ENCODE measurements at regions not wholly inside any gene's neighbourhood (a gene's known extent, or its start where the extent isn't known, plus 50 kb on each side); places are given as distances from the start of the nearest gene placed in this dataset.

DNA sequence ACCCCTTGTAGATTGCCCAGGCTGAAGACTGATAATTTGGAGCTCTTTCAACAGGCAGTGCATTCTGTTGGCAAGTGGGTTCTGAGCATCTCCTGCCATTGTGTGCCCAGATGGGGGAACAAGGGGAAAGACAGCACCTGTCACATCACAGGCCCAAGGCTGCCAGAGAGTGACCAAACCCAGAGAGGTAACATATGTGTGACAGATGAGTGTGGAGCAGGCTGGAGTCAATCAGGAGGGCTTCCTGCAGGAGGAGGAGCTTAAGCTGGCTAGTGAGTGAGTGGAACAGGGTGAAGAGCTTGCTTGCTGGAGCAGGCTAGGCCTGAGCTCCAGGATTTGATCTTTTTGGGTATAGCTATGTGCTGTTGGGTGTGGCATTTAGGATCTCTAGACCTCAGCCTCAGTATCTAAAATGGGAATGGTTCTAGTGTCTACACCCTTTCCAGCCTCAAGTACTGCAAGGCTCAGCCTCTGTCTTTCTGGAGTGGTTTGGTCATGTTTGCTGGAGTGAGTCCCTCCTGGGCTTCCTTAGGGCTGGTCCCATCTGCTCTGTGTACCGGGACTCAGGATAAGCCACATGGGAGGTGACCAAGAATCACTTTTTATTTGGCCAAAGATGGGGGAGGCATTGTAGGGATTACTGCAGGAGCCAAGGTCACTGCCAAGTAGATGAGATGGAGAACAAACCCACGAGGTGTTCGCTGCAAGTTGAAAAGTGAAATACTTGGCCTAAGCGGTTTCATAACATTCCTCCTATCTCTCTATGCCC is 152.4 kb upstream of the TSHZ3 start:
- Mint-ChIP-seq H3K36me3 (ENCODE audit: low read depth) (no peaks in the 10 kb centered on the region), H3K4me1 (ENCODE audit: low read depth) (no peaks in the 10 kb centered on the region), H3K4me3 (ENCODE audit: unreplicated experiment) (no peak overlapping the region), H3K27ac (ENCODE audit: unreplicated experiment) (no peak overlapping the region), H3K9me3 (ENCODE audit: low read depth) (peaks cover 7% of the 10 kb centered on the region), H3K27me3 (ENCODE audit: low read depth) (no peaks in the 10 kb centered on the region)
- DNase-seq (ENCODE audit: low spot score), result no peak
- TF ChIP-seq, protein P1, sequence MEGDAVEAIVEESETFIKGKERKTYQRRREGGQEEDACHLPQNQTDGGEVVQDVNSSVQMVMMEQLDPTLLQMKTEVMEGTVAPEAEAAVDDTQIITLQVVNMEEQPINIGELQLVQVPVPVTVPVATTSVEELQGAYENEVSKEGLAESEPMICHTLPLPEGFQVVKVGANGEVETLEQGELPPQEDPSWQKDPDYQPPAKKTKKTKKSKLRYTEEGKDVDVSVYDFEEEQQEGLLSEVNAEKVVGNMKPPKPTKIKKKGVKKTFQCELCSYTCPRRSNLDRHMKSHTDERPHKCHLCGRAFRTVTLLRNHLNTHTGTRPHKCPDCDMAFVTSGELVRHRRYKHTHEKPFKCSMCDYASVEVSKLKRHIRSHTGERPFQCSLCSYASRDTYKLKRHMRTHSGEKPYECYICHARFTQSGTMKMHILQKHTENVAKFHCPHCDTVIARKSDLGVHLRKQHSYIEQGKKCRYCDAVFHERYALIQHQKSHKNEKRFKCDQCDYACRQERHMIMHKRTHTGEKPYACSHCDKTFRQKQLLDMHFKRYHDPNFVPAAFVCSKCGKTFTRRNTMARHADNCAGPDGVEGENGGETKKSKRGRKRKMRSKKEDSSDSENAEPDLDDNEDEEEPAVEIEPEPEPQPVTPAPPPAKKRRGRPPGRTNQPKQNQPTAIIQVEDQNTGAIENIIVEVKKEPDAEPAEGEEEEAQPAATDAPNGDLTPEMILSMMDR (IDR thresholded peaks at IDR 0.05), result no peak

DNA sequence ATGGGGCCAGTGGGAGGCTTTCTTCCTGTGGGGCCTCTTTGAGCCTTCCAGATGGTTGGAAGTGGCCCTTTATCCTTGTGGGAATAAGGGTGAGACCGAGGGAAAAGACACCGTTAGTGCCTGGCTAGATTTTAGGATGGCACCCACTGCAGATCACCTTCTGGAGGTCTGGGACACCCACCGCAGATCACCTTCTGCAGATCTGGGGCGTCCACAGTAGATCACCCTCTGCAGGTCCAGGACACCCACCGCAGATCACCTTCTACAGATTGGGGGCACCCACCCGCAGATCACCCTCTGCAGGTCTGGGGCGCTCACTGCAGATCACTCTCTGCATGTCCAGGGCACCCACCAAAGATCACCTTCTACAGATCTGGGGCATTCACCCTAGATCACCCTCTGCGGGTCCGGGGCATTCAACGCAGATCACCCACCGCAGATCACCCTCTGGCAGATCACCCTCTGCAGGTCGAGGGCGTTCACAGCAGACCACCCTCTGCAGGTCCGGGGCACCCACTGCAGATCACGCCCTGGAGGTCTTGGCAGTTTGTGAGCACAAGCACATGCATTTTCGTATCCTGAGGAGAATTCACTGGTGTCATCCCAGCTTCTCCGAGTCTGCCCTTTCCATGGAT is 153.4 kb upstream of the TSHZ3 start:
- TF ChIP-seq, protein P1 (IDR thresholded peaks at IDR 0.05), result no peak
- DNase-seq (ENCODE audit: low spot score), result no peak
- Mint-ChIP-seq H3K27ac (ENCODE audit: unreplicated experiment) (no peak overlapping the region), H3K4me1 (ENCODE audit: low read depth) (no peaks in the 10 kb centered on the region), H3K4me3 (ENCODE audit: unreplicated experiment) (no peak overlapping the region), H3K36me3 (ENCODE audit: low read depth) (no peaks in the 10 kb centered on the region), H3K27me3 (ENCODE audit: low read depth) (no peaks in the 10 kb centered on the region), H3K9me3 (ENCODE audit: low read depth) (peaks cover 7% of the 10 kb centered on the region)

DNA sequence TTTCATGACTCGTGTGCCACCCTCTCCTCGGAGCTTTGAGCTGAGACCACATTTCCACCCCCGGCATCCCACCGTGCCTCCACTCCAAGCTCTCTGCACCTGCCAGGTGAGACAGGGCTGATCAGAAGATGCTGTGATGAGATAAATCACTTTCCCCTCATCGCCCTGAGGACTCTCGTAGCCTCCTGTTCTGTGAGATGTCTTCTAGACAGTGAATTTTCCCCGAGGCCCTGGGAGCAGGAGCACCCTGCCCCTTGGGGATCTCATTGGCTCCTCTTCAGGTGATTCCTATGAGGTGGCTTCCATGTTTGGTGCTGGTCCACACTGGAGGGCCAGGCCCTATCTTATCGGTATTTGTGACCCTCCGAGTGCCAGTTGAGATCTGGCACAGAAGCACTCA is 154.0 kb upstream of the TSHZ3 start:
- Mint-ChIP-seq H3K27ac (ENCODE audit: unreplicated experiment) (no peak overlapping the region), H3K36me3 (ENCODE audit: low read depth) (no peaks in the 10 kb centered on the region), H3K4me1 (ENCODE audit: low read depth) (no peaks in the 10 kb centered on the region), H3K9me3 (ENCODE audit: low read depth) (peaks cover 7% of the 10 kb centered on the region), H3K4me3 (ENCODE audit: unreplicated experiment) (no peak overlapping the region), H3K27me3 (ENCODE audit: low read depth) (no peaks in the 10 kb centered on the region)
- TF ChIP-seq, protein P1 (IDR thresholded peaks at IDR 0.05), result no peak
- no peak for DNase-seq (ENCODE audit: low spot score)

DNA sequence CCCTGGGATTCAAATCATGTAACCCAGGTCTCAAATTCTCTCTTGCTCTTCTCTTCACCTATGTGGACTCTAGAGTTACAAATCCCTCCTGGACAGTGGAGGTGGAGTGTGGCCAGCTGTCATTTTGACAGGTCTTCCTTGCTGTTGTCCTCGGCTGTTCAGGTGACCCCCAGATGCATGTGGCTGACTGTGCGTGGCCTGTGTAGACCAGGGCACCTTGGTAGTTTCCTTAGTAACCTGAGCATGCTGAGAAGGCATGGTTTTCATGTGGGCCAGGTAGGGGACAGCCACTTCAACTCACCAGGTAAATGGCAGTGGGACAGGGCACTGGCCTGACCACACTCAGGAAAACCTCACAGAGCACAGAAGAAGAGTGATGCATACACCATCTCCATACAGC is 155.0 kb upstream of the TSHZ3 start:
- Mint-ChIP-seq H3K4me3 (ENCODE audit: unreplicated experiment) (no peak overlapping the region), H3K9me3 (ENCODE audit: low read depth) (peaks cover 6% of the 10 kb centered on the region), H3K27ac (ENCODE audit: unreplicated experiment) (no peak overlapping the region), H3K4me1 (ENCODE audit: low read depth) (no peaks in the 10 kb centered on the region), H3K36me3 (ENCODE audit: low read depth) (no peaks in the 10 kb centered on the region), H3K27me3 (ENCODE audit: low read depth) (no peaks in the 10 kb centered on the region)
- TF ChIP-seq, protein P1 (IDR thresholded peaks at IDR 0.05), result no peak
- no peak for DNase-seq (ENCODE audit: low spot score)

DNA sequence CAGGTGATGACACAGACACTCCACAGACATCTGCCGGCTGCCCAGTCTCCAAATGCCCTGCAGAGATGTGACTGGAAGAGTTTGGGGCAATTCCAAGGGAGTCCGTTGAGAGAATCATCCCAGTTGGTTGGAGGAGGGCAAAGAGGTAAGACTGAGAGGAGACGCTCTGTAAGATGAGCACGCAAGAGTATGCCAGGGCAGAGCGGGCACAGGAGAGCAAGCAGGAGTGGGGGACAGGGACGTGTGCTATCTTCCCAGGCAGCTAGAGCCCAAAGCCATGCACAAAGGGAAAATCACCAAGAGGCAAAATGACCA is 156.3 kb upstream of the TSHZ3 start:
- Mint-ChIP-seq H3K36me3 (ENCODE audit: low read depth) (no peaks in the 10 kb centered on the region), H3K4me3 (ENCODE audit: unreplicated experiment) (no peak overlapping the region), H3K27me3 (ENCODE audit: low read depth) (no peaks in the 10 kb centered on the region), H3K27ac (ENCODE audit: unreplicated experiment) (no peak overlapping the region), H3K9me3 (ENCODE audit: low read depth) (peaks cover 7% of the 10 kb centered on the region), H3K4me1 (ENCODE audit: low read depth) (no peaks in the 10 kb centered on the region)
- TF ChIP-seq, protein P1 (IDR thresholded peaks at IDR 0.05), result no peak
- no peak for DNase-seq (ENCODE audit: low spot score)

Measured in chondrocyte (in vitro differentiated cells).